ENCODE measurements at regions not wholly inside any gene's neighbourhood (a gene's known extent, or its start where the extent isn't known, plus 50 kb on each side); places are given as distances from the start of the nearest gene placed in this dataset.
"Not testable (repeated sequence)": the region's sequence is repeated elsewhere in the genome, so short reads cannot be mapped to it uniquely, and the experiment has no call there.

DNA sequence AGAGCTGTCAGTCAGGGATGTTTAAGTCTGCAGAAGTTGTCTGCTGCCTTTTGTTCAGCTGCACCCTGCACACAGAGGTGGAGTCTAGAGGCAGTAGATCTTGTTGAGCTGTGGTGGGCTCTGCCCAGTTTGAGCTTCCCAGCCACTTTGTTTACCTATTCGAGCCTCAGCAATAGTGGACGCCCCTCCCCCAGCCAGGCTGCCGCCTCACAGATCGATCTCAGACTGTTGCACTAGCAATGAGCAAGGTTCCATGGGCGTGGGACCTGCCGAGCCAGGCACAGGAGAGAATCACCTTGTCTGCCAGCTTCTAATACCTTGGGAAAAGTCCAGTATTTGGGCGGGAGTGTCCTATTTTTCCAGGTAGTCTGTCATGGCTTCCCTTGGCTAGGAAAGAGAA is 225.1 kb upstream of the RASA1 start:
- DNase-seq (ENCODE audit: low read depth in 2 of 2, low spot score in 1 of 2), result no peak

DNA sequence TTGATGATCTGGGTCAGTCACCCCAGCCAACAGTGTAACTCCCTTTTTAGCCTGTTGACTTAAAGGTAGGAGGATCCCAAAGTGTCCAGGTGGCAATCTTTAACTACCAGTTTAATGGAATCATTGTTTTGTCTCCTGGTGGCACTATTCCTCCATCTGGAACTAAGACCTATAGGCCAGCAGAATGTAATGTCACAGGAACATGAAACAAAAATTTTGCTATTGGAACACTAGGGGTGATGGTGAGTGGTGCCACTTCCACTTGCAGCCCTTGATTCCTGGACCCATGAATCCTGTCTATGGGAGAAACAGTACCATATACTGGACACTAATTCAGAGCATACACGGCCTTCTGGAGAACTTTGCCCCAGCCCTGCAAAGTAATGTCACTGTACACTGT is 219.5 kb upstream of the RASA1 start:
- DNase-seq (ENCODE audit: low read depth in 2 of 2, low spot score in 1 of 2), result no peak

DNA sequence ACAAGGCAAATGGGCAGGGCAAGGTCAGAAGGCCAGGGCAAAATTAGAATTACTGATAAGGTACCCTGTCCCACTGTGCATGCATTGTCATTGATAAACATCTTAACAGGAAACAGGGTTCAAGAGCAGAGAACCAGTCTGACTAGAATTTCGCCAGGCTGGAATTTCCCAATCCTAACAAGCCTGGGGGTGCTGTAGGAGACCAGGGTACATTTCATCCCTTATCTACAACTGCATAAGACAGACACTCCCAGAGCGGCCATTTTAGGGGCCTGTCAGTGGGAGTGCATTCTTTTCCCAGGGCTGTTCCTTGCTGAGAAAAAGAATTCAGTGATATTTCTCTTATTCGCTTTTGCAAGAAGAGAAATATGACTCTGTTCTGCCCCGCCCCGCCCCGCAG is 218.7 kb upstream of the RASA1 start:
- DNase-seq (ENCODE audit: low read depth in 2 of 2, low spot score in 1 of 2), result not testable (repeated sequence)

DNA sequence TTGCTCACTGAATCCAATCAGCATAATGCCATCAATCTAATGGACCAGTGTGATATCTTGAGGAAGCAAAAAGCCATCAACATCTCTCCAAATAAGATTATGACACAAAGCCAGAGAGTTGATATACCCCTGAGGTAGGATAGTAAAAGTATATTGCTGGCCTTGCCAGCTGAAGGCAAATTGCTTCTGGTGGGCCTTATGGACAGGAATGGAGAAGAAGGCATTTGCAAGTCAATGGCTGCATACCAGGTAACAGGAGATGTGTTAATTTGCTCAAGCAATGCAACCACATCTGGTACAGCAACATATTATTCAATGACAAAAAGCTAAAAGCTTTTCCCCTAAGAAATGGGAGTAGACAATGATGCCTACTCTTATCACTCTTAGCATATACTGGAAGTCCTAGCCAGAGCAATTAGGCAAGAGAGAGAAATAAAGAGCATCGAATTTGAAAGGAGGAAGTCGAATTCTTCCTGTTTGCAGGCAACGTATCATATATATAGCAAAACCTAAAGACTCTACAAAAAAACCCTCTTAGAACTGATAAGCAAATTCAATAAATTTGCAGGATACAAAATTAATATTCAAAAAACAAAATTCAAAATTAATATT is 216.1 kb upstream of the RASA1 start:
- no peak for DNase-seq (ENCODE audit: low read depth in 2 of 2, low spot score in 1 of 2)

DNA sequence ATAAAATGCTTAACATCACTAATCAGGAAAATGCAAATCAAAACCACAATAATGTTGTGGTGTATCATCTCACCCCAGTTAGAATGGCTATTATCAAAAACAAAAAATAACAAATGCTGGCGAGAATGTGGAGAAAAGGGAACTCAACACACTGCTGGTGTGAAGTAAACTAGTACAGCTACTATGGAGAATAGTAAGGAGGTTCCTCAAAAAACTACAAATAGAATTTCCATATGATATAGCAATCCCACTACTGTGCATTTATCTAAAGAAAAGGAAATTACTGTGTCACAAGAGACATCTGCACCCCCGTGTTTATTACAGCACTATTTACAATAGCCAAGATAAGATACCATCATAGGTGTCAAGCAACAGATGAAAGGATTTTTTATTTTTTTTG is 214.5 kb upstream of the RASA1 start:
- no peak for DNase-seq (ENCODE audit: low read depth in 2 of 2, low spot score in 1 of 2)

DNA sequence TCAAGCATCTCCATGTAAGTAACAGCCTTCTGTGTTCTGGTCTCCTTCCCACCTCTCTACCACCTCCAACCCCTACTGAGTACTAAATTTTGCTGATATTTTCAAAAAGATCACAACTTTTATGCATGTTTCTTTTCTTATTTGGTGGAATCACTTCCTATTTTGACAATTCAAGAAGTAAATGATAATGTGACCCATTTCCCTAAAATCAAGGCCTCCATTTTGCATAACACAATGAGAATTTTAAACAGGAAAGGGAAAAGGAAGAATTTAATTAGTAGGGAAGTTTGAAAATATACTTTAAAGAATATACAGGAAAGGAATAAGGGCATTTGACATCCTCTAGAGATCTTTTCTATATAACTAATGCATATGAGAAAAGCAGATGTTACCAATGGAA is 212.9 kb upstream of the RASA1 start:
- no peak for DNase-seq (ENCODE audit: low read depth in 2 of 2, low spot score in 1 of 2)

DNA sequence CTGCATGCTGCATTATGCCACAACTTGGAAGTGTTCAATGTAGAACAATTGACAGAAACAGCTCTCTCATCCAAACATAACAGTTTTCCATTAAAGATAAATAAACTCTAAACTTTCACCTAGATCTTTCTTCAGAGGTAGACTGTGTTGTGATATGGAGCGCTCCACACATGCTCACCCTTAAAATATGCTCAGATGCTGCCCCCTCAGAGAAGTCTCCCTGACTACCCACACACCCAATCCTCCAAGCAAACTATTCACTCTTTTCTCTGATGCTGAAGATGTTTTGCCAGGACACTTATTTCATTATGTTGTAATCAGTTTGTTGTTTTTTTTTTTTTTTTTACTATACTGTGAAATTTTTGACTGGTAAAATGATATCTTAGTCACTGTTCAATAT is 206.6 kb upstream of the RASA1 start:
- no peak for DNase-seq (ENCODE audit: low read depth in 2 of 2, low spot score in 1 of 2)

DNA sequence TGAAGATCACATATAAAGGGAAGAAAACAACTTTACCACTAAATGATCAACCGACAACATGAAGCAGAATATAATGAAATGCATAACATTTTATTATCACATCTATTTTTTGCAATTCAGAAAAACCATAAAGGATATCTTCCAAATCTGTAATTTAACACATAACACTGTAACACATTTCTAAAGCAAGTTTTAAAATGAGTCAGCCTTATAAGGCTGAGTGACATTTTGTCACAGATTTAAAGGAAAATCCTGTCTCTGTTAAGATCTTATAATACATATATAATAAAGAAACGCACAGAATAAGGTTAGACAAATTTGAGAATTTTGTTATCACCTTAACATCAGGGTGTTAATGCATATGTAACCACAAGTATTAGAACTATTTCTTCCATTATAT is 198.4 kb upstream of the RASA1 start:
- DNase-seq (ENCODE audit: low read depth in 2 of 2, low spot score in 1 of 2), result no peak

DNA sequence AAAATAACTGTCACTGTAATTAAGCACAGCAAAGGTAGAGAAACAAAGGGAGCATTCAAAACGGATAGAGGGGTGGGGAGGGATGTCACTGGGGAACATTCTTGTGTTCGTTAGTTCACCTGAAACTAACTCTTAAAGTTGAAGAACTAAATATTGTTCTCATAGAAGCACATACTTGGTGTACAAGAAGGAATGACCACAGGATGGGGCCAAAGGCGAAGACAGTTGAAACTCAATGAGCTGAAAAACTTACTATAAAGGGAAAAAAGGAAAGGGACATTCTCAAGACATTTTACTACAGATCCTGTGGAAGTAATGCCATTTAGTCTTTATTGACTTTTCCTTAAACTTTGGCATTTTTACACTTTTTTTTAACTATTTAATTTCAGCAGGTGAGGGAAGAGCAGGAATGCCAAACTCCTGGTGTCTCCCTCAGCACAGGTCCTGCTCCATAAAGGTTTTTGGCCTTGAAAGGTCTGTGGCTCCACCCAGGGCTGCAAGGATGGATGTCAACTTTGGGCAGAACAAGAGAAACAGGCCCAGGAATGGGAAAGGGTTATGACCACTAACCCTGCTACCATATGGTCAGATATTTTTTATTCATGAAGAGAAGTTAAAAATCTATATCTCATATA is 197.6 kb upstream of the RASA1 start:
- no peak for DNase-seq (ENCODE audit: low read depth in 2 of 2, low spot score in 1 of 2)

DNA sequence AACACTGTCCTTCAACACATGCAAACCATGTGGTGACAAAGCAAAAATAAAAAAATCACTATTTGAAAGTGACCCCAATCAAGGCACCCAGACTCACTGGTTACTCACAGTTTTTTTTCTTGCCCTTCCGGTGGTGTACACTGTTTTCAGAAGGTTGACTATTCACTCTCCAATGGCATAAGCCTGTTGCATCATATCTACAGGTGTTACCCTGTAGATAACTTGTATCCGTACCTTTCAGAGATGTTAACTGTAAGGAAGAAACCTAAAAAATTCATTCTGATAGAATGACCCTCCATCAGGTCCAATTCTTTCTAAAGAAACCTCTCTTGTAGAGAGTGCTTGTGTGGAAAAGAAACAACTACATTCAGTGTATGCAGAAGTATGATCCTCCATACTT is 193.6 kb upstream of the RASA1 start:
- DNase-seq (ENCODE audit: low read depth in 2 of 2, low spot score in 1 of 2), result no peak

DNA sequence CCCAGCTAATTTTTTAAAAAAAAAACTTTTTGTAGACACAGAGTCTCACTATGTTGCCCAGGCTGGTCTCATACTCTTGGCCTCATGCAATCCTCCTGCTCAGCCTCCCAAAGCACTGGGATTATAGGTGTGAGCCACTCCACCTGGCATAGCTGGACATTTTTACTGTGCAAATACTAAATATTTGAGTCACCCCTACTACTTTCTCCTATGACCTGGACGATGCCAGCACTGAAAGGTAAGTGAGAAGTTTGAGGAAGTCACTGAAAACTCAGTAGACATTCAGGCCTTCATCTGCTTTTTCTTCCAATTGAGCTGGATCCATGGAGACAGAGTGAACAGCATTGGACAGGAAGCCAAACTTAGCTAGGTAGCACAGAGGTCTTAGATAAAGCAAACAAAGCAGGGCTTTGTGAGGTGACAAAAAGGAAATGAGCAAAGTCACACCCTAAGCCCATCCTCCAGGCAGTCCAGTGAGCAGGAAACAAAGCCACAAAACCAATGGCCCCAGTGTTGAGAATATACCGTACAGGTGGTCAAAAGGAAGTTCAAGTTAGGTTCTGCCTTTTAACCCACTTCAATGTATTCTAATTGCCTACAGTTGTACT is 192.6 kb upstream of the RASA1 start:
- DNase-seq (ENCODE audit: low read depth in 2 of 2, low spot score in 1 of 2), result peak in 1 of 2 donors; percentile 2

DNA sequence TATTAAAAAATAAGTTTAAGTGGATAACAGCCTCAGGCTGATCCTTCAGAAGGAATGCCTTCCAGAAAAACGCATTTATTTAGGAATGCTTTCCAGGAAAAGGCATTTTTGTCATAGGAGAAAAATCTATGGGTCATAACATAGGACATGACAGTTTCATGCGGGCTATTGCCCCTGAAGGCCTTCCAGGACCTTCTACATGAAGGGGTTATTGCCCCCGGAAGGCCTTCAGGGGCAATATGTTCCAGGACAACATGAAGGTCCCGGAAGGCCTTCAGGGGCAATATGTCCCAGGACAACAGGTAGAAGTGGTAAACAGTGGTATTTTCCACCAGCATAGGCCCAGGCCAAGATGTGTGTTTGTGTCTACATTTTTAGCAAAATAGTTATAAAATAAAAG is 191.3 kb upstream of the RASA1 start:
- no peak for DNase-seq (ENCODE audit: low read depth in 2 of 2, low spot score in 1 of 2)

DNA sequence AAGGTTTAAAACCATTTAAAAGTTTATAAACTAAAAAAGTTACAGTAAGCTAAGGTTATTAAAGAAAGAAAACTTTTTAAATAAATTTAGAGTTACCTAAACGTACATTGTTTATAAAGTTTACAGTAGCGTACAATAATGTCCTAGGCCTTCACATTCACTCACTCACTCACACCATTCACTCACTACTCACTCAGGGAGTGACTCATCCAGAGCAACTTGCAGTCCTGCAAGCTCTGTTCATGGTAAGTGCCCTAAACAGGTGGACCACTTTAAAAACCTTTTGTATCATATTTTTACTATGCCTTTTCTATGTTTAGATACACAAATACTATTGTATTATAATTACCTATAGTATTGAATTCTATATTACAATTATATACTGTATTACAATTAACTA is 190.8 kb upstream of the RASA1 start:
- DNase-seq (ENCODE audit: low read depth in 2 of 2, low spot score in 1 of 2), result no peak

DNA sequence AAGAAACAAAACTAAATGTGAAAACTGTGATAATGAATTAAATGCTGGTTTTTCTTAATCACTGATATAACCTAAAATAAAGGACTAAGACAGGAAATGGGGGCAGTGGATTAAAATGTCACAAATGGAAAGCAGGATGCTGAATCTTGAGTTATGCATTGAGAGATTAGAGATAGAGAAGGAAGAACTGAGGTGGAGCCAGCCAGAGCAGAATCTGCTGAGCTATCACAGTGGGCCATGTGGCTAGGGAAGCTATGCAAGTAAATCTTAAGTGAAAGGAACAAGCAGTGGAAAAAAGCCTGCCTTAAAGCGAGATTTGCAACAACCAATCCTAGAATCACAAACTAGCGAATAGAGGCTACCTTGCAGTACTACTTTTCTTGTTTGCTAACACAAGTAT is 188.5 kb upstream of the RASA1 start:
- DNase-seq (ENCODE audit: low read depth in 2 of 2, low spot score in 1 of 2), result no peak

DNA sequence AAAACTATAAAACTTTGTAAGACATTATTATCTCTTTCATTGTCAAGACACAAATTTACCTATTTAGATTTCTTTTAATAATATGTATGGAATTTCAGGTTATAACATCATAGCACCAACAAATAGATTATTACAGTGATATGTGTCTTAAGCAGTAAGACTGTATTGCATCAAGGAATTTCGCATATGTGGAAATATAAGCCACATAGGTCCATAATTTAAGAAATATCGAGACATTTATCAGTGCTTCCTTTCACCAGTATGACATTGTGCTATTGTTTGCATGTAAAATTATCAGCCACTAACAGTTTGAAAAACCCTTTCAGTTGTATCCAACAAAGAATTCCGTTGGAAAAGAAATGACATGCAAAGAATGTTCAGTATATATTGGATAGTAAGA is 186.7 kb upstream of the RASA1 start:
- DNase-seq (ENCODE audit: low read depth in 2 of 2, low spot score in 1 of 2), result no peak

DNA sequence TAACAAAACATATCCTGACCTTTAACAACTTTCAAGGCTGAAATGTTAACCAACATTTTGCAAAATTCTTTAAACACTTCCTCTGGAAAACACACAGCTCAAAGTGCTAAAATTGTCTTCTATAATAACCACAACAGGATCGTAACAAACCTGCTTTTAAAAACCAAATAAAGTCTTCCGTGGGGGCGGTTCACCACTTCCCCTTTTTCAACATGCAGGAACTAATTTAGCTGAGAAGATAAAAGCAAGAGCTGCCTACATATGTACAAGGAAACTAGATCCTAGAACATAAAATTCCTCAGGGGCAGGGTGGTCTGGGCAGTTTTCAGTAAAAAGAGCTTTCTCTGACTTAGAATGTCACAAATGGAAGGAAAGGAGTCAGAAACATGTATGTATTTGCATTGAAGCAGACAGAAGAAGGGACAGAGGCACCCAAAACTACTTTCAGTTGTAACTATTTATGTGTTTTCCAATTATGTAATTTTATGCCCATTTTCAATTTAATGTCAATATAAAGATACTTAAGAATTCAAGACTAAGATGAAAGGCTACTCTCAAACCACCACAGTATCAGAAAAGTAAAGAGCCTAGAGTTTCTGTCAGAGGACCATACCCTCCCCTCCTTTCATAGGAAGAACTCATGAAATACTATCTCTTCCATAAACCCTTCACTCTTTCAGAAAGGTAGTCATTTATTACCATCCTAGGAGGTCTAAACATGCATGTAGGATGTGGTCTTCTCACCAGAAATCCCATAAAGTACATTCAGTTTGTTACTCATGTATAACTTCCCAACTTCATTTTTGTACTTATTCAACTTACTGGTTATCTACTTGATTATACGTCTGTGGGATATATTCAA is 185.9 kb upstream of the RASA1 start:
- DNase-seq (ENCODE audit: low read depth in 2 of 2, low spot score in 1 of 2), result peak in 1 of 2 donors; percentile 8

DNA sequence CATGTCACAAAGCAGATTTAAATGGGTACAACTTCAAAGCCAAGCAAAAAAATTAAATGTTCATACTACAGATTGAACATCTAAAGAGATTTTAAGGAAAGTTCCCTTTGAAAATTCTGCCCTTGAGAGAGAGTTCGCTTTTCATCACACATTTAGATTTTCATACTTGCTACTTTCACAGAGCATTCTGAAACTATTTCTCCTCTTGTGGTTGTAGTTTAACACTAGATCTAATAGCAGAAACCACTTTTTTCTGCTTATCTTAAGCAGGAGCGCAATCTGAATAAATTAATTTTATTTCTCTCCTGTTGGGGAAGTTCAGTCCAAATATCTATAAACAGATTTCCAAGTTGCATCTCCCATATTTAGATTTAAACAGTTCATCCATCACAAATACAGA is 173.3 kb upstream of the RASA1 start:
- no peak for DNase-seq (ENCODE audit: low read depth in 2 of 2, low spot score in 1 of 2)

DNA sequence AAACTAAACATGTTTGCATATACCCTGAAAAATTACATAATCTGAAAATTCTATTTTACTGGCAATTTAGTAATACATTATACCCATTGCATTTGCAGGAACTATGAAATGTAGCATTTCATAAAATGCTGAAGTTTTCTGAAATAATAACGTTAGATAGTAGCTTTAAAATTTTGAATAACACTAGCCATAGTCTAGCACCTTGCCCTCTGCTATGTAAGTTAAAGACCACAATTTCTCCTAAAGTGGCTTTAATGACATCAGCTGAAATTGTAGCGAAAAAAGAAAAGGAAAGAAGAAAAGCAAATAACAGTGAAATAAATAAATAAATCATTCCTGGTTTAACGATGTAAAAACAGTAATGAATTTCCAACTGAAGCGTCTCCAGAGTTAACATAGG is 172.8 kb upstream of the RASA1 start:
- no peak for DNase-seq (ENCODE audit: low read depth in 2 of 2, low spot score in 1 of 2)

DNA sequence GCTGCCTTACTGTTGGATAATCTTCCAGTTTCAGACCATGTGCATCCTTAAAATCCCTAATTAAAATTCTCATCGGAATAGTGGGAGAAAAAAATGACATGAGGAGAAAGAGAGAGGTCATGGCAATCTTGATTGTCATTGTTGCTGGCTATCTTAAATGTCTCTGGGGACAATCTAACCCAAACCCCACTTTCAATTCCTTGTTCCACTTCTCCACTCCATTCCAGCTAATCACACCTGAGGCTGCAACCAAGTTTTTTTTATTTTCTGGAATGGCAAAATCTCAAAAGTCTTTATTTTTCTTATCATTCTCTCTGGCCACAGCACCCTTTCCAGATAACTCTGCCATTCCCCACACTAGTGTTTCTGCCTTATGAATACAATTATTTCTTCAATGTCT is 171.9 kb upstream of the RASA1 start:
- no peak for DNase-seq (ENCODE audit: low read depth in 2 of 2, low spot score in 1 of 2)

DNA sequence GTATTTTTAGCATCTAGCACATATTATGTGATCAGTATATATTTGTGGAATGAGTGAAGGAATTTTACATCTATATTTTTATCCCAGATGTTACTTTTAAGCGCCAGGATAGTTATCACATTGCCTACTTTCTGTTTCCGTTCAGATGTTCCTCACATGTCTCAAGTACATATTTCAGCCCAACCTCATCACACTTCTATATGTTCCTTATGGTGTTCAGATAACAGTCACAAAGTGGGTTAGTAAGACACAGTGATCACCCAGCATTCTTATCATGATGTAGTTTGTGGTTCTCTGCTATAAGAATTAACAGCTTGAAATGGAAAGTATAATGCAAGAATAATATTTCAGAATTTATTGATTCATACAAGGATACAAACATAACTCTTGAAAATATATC is 170.0 kb upstream of the RASA1 start:
- DNase-seq (ENCODE audit: low read depth in 2 of 2, low spot score in 1 of 2), result no peak

DNA sequence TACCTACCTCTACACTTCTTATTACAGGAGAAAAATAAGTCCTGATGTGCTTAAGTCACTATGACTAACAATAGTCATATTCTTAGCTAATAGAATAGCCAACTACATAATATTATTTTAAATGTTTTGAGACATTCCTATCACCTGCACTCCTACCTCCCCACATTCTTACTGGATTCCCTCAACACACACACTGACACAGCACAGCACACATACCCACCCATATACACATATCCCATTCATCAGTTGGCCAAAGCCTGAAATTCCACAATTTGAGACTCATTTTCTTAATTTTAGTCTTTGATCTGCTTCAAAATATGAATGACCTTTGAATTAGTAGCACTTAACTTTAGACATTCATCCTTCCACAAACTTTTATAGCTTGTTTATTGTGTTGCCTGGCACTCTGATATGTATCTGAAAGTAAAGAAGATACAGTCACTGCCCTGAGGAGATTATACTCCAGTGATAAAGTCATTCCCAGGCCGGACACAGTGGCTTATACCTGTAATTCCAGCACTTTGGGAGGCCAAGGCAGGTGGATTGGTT is 168.3 kb upstream of the RASA1 start:
- no peak for DNase-seq (ENCODE audit: low read depth in 2 of 2, low spot score in 1 of 2)

DNA sequence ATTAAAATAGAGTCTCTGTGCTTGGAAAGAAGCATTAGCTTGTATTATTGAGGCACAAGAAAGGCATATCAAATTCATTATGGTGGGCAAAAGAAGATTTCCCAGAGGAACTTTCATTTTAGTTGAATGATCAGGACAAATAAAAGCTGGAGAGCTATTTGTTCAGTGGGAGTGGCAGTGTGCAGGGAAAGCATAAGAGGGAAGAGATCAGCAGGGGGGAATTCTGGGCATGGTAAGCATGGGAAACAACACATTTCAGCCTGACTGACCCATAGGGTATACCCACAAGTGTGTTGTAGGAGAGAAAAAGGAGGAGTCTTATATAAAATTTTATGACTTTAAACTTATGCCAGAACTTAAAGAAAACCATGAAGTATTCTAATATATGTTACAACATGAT is 167.7 kb upstream of the RASA1 start:
- DNase-seq (ENCODE audit: low read depth in 2 of 2, low spot score in 1 of 2), result no peak
